ENCODE measurements at regions not wholly inside any gene's neighbourhood (a gene's known extent, or its start where the extent isn't known, plus 50 kb on each side); places are given as distances from the start of the nearest gene placed in this dataset.

DNA sequence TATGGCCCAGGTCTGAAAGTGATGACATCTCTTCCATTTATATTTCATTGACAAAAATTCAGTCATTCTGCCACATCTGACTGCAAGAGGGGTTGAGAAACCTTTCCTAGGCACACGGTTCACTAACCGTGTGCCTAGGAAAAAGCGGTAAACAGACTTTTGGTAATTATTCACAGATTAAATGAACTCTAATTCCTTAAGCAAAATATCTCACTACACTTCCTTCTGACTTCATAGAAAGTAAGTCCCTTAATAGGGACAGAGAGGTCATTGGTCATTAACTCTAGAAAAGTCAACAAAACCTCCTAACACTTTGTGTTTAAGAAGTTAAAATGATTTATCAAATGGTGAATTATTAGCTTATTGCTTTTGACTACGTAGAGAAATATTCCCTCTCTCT lies 205.1 kb downstream of the PDHA2 start:
- H3K36me3 Mint-ChIP-seq (ENCODE audit: low read depth) = no peaks in the 10 kb centered on the region
- ATAC-seq = no peak
- POLR2A ChIA-PET = no interaction called here

DNA sequence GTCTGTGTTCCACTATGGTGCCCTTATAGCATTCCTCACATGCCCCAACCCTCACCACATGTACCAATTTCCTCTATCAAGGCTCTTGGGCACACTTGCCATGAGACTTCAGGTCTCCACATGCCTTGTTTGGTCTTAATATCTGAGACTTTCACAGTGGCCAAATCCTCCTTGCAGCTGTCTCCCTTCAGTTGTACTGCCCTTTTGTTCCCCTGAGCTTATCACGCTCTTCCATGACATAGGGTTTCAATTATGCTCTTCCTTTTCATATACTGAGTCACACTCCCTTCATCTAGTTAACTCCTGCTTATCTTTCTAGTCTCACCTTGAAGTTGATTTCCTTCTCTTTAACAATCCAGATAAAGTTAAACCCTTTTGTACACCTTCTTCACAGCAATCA lies 212.9 kb downstream of the PDHA2 start:
- no peak for ATAC-seq
- H3K36me3 Mint-ChIP-seq (ENCODE audit: low read depth) = no peaks in the 10 kb centered on the region
- H3K9me3 Mint-ChIP-seq = peaks cover 2% of the 10 kb centered on the region
- DNase-seq = no peak
- H3K27me3 Mint-ChIP-seq = no peaks in the 10 kb centered on the region
- no peak overlapping the region for H3K4me3 Mint-ChIP-seq
- no peak overlapping the region for H3K27ac Mint-ChIP-seq
- POLR2A ChIA-PET = no interaction called here
- H3K4me1 Mint-ChIP-seq (ENCODE audit: low read depth) = no peaks in the 10 kb centered on the region
- CTCF ChIA-PET = no interaction called here
- intact Hi-C loops (cut with micrococcal nuclease) = no loop called here
- TF ChIP-seq, protein P1, sequence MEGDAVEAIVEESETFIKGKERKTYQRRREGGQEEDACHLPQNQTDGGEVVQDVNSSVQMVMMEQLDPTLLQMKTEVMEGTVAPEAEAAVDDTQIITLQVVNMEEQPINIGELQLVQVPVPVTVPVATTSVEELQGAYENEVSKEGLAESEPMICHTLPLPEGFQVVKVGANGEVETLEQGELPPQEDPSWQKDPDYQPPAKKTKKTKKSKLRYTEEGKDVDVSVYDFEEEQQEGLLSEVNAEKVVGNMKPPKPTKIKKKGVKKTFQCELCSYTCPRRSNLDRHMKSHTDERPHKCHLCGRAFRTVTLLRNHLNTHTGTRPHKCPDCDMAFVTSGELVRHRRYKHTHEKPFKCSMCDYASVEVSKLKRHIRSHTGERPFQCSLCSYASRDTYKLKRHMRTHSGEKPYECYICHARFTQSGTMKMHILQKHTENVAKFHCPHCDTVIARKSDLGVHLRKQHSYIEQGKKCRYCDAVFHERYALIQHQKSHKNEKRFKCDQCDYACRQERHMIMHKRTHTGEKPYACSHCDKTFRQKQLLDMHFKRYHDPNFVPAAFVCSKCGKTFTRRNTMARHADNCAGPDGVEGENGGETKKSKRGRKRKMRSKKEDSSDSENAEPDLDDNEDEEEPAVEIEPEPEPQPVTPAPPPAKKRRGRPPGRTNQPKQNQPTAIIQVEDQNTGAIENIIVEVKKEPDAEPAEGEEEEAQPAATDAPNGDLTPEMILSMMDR (IDR thresholded peaks at IDR 0.05) = no peak

More for the DNA sequence above, 205.1 kb downstream of the PDHA2 start:
- Mint-ChIP-seq H3K4me3 (no peak overlapping the region), H3K9me3 (no peaks in the 10 kb centered on the region), H3K27me3 (no peaks in the 10 kb centered on the region), H3K4me1 (ENCODE audit: low read depth) (no peaks in the 10 kb centered on the region), H3K27ac (no peak overlapping the region)
- CTCF ChIA-PET = no interaction called here
- intact Hi-C loops (cut with micrococcal nuclease) = no loop called here
- no peak for DNase-seq
- TF ChIP-seq, protein P1 (IDR thresholded peaks at IDR 0.05) = no peak

DNA sequence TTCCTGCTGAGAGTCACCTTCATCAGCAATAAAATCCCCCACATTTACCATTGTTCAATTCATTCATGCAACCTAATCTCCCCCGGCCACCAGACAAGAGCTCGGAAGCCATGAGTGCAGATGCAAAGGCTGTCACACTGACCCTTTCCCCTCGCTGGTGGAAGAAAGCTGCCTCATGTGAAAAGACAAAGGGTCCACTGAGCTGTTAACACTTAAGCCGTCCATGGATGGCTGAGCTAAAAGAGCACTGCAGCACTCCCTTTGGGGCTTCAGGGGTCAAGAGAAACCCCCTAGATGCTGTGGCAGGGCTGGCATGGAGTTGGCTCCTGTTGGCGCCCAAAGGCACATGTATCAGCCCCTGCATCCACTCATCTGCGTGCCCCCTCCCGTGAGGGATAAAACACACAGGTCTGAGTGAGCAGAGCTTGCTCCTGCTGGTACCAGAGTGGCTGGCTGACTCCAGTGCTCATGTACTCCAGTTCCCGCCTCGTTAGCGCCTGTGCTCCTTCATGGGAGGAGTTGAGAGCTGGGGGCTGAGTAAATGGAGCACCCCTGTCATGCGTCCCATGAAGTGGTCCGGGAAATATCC lies 216.5 kb downstream of the PDHA2 start:
- H3K9me3 Mint-ChIP-seq = peaks cover 2% of the 10 kb centered on the region

DNA sequence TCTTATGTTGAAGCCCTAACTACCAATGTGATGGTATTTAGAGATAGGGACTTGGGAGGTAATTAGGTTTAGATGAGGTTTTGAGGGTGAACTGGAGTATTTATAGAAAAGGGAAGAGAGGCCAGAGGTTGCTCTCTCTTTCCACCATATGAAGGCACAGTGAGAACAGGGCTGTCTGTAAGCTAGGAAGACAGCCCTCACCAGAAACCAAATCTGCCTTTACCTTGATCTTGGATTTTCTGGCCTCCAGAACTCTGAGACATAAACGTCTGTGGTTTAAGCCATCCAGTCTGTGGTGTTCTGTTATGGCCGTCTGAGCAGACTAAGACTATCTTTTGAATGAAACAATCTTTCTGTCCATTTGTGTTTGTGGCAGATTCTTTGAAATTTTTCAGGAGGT lies 223.7 kb downstream of the PDHA2 start:
- no peaks in the 10 kb centered on the region for H3K4me1 Mint-ChIP-seq (ENCODE audit: low read depth)
- no peak for ATAC-seq
- no peak overlapping the region for H3K27ac Mint-ChIP-seq
- TF ChIP-seq, protein P1 (IDR thresholded peaks at IDR 0.05) = no peak
- no peaks in the 10 kb centered on the region for H3K36me3 Mint-ChIP-seq (ENCODE audit: low read depth)
- no peaks in the 10 kb centered on the region for H3K9me3 Mint-ChIP-seq
- H3K4me3 Mint-ChIP-seq = no peak overlapping the region
- ChIA-PET POLR2A (no interaction called here), CTCF (no interaction called here)
- no peaks in the 10 kb centered on the region for H3K27me3 Mint-ChIP-seq
- intact Hi-C loops (cut with micrococcal nuclease) = no loop called here
- DNase-seq = no peak

More for the DNA sequence above, 216.5 kb downstream of the PDHA2 start:
- H3K27ac Mint-ChIP-seq = no peak overlapping the region
- no peaks in the 10 kb centered on the region for H3K27me3 Mint-ChIP-seq
- no peak overlapping the region for H3K4me3 Mint-ChIP-seq
- intact Hi-C loops (cut with micrococcal nuclease) = no loop called here
- ChIA-PET POLR2A (no interaction called here), CTCF (no interaction called here)
- no peaks in the 10 kb centered on the region for H3K4me1 Mint-ChIP-seq (ENCODE audit: low read depth)
- TF ChIP-seq, protein P1 (IDR thresholded peaks at IDR 0.05) = no peak
- no peak for ATAC-seq
- no peaks in the 10 kb centered on the region for H3K36me3 Mint-ChIP-seq (ENCODE audit: low read depth)
- no peak for DNase-seq

DNA sequence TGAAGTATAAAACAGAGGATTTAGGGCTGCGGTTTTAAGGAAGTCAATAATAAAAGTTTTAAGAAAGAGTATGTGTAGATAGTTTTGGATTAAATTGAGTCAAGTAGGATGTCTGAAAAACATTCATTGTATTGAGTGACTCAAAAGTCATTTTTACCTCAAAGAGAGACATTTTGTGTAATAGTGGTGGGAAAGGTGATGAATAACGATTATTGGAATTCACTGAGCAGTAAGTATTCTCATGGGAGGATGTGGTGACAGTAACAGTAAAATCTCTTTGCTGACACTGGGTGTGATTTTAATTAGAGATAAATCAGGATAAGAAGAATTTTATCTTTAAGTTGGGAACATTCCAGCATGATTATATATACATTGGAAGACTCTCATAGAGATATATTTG lies 233.6 kb downstream of the PDHA2 start:
- ChIA-PET POLR2A (no interaction called here), CTCF (no interaction called here)
- no peak overlapping the region for H3K27ac Mint-ChIP-seq
- no peaks in the 10 kb centered on the region for H3K4me1 Mint-ChIP-seq (ENCODE audit: low read depth)
- DNase-seq (no peak), ATAC-seq (no peak)
- TF ChIP-seq, protein P1 (IDR thresholded peaks at IDR 0.05) = no peak
- H3K27me3 Mint-ChIP-seq = no peaks in the 10 kb centered on the region
- intact Hi-C loops (cut with micrococcal nuclease) = no loop called here
- no peaks in the 10 kb centered on the region for H3K36me3 Mint-ChIP-seq (ENCODE audit: low read depth)
- no peak overlapping the region for H3K4me3 Mint-ChIP-seq
- H3K9me3 Mint-ChIP-seq = no peaks in the 10 kb centered on the region
